Adrenal gland (tissue), 9 donors: ENCODE measurements at regions not wholly inside any gene's neighbourhood (a gene's known extent, or its start where the extent isn't known, plus 50 kb on each side); places are given as distances from the start of the nearest gene placed in this dataset.

Experiments used
- DNase-seq, 7 donors: peaks; one replicate each; pipeline ENCODE4 v3.0.0-alpha.2; 2019 to 2020
- H3K27ac ChIP-seq, 5 donors: fragments of 200-600 bp; sonication (generic) in 4 of 5; 1 replicate in 3 of 5; 2 replicates in 2 of 5; pipeline versions ENCODE4 v1.5.1 to v1.8.0; 2016 to 2020; ENCODE audit warnings: mild to moderate bottlenecking in 1 of 5
- H3K27me3 ChIP-seq: fragments of 200-600 bp; 2 replicates; pipeline ENCODE4 v1.8.0; 2021
- H3K36me3 ChIP-seq, 2 donors: fragments of 200-600 bp; replicated peaks in 1 of 2; 1 replicate in 1 of 2; 2 replicates in 1 of 2; pipeline versions ENCODE4 v1.5.1 to v1.8.0; 2018 to 2022
- H3K4me1 ChIP-seq, 2 donors: fragments of 200-600 bp; replicated peaks in 1 of 2; 1 replicate in 1 of 2; 2 replicates in 1 of 2; pipeline versions ENCODE4 v1.5.1 to v1.8.0; 2018 to 2021
- H3K4me3 ChIP-seq, 4 donors: fragments of 200-600 bp; sonication (generic) in 3 of 4; one replicate each; pipeline ENCODE4 v1.5.1; 2016 to 2018
- H3K9me3 ChIP-seq, 3 donors: fragments of 200-600 bp; sonication (generic) in 1 of 3; replicated peaks in 1 of 3; 1 replicate in 2 of 3; 2 replicates in 1 of 3; pipeline versions ENCODE4 v1.5.1 to v1.8.0; 2016 to 2021
- CTCF ChIP-seq, 6 experiments: fragments of 450-650 bp in 4 of 6; fragments of 200-600 bp in 2 of 6; sonication (generic) in 1 of 6; IDR thresholded peaks; 1 replicate in 5 of 6; 2 replicates in 1 of 6; pipeline versions ENCODE4 v1.5.1 to v1.8.0; 2016 to 2021; ENCODE audit warnings: antibody characterized with exemption in 6 of 6, mild to moderate bottlenecking in 2 of 6, moderate library complexity in 1 of 6
- POLR2A ChIP-seq, 2 donors: fragments of 450-650 bp; IDR thresholded peaks; one replicate each; pipeline ENCODE4 v1.6.1; 2017; ENCODE audit warnings: antibody characterized with exemption in 2 of 2, mild to moderate bottlenecking in 2 of 2, moderate library complexity in 1 of 2
- WGBS, 4 donors: extraction: QIAGEN DNeasy Blood & Tissue Kit in 2 of 4; methylation state at CpG; one replicate each; pipeline versions ENCODE4 v1.1.5 to v1.1.7; 2013 to 2017; 5-methylcytosine and 5-hydroxymethylcytosine counted together
- intact Hi-C, 2 donors: fragments of 100-400 bp; cut with DNase I; formaldehyde crosslinking; loops; one replicate each; pipeline versions ENCODE4 v1.14.1 to v1.15.0; 2022 to 2023
- donor health status: healthy with polysubstance abuse.
- donor health status: Bipolar disorder and iron deficiency.
- donor health status: DM: yes; HTN: yes; CAD: no.
- donor health status: DM: no; HTN: no; CAD: no.
- donor health status: DM: no; HTN: no; CAD: no.

GRCh38 chr10:108685863-108686531, 1237.3 kb downstream of the XPNPEP1 start:
- Histone ChIP-seq H3K27ac (no peak overlapping the region), H3K36me3 (no peaks in the 10 kb centered on the region), H3K4me3 (no peak overlapping the region), H3K27me3 (no peaks in the 10 kb centered on the region), H3K4me1 (no peaks in the 10 kb centered on the region), H3K9me3 (no peaks in the 10 kb centered on the region)
- DNase-seq, result no peak
- TF ChIP-seq CTCF (IDR thresholded peaks at IDR 0.05) (no peak), POLR2A (IDR thresholded peaks at IDR 0.05) (no peak)
- 75 to 88% (median 80%) methylated on average over 4 of the region's 4 CpGs for WGBS, 4 donors
- intact Hi-C loops, result no loop called here

DNA sequence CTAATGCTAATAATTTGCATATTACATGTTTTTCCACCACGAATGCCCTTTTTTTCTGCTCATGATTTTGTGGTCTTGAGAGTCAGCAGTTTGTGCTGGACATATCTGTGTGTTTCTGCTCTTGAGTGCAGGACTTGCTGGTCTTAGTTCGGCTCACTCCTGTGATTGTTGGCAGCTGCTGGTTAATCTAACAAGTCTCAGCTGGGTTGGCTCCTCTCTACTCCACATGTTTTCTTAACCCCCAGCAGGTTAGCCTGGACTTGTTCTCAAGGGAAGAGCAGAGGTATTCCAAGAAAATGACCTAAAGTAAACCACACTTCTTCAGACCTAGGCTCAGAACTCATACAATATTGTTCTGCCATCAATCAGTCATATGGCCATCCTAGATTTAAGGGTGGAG, 1238.9 kb downstream of the XPNPEP1 start:
- Histone ChIP-seq H3K27ac (no peak overlapping the region), H3K36me3 (no peaks in the 10 kb centered on the region), H3K9me3 (no peaks in the 10 kb centered on the region), H3K4me3 (no peak overlapping the region), H3K27me3 (no peaks in the 10 kb centered on the region), H3K4me1 (no peaks in the 10 kb centered on the region)
- intact Hi-C loops, result no loop called here
- DNase-seq, result no peak
- TF ChIP-seq CTCF (IDR thresholded peaks at IDR 0.05), result no peak
- TF ChIP-seq POLR2A (IDR thresholded peaks at IDR 0.05), result no peak
- 32 to 37% (median 35%) methylated on average over 2 of the region's 2 CpGs for WGBS, 4 donors

DNA sequence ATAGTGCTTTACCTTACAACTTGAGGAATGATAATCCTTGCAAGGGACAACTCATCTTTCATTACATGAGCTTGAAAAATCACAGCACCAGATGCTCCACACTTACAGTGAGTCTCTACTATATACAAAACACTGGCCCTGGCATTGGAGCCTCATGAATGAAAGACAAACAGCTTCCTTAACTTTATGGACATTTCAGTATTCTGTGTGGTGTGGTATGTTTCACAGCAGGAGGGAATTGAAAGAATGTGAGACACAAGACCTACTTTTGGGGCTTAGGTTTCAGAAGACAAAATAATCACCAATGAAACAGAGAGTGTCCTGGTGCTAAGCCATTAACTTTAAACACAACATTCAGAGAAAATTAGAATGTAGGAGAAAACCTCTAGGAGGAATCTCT, 1249.6 kb downstream of the XPNPEP1 start:
- H3K27ac ChIP-seq, result no peak overlapping the region
- TF ChIP-seq CTCF (IDR thresholded peaks at IDR 0.05) (no peak), POLR2A (IDR thresholded peaks at IDR 0.05) (no peak)
- H3K36me3 ChIP-seq, result no peaks in the 10 kb centered on the region
- H3K4me3 ChIP-seq, result no peak overlapping the region
- H3K9me3 ChIP-seq, result no peaks in the 10 kb centered on the region
- H3K4me1 ChIP-seq, result no peaks in the 10 kb centered on the region
- no peaks in the 10 kb centered on the region for H3K27me3 ChIP-seq
- DNase-seq, result no peak
- intact Hi-C loops, result no loop called here

DNA sequence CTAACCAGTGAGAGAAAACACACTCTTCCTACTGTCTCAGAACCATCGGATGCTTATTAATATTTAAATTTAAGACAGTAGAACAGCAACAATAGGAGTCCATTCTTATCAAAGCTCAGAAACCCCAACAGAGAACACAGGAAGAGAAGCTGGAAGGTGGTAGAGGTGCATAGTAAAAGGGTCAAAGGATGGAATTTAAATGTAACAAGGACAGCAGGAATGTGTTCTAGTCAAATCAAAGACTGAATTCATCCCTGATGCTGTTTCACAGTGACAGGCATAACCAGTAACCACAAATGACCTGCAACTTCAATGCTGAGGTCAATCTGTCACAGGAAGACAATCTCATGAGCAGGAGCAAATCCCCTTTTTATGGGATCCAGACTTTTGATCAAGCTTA, 1259.7 kb downstream of the XPNPEP1 start:
- WGBS, 4 donors, result 41 to 55% (median 44%) methylated on average over 1 of the region's 1 CpG
- no peaks in the 10 kb centered on the region for H3K9me3 ChIP-seq
- intact Hi-C loops, result no loop called here

More for the DNA sequence above, 1259.7 kb downstream of the XPNPEP1 start:
- no peak for TF ChIP-seq CTCF (IDR thresholded peaks at IDR 0.05)
- no peak for TF ChIP-seq POLR2A (IDR thresholded peaks at IDR 0.05)
- H3K27me3 ChIP-seq, result no peaks in the 10 kb centered on the region
- no peak for DNase-seq
- no peaks in the 10 kb centered on the region for H3K4me1 ChIP-seq
- H3K27ac ChIP-seq, result no peak overlapping the region
- H3K36me3 ChIP-seq, result no peaks in the 10 kb centered on the region
- no peak overlapping the region for H3K4me3 ChIP-seq
